H9 (cell line): ENCODE measurements at regions not wholly inside any gene's neighbourhood (a gene's known extent, or its start where the extent isn't known, plus 50 kb on each side); places are given as distances from the start of the nearest gene placed in this dataset.

Experiments used
- DNase-seq: peaks from one replicate; pipeline ENCODE4 v3.0.0-alpha.2; 2017
- H2AFZ ChIP-seq: one replicate; pipeline ENCODE4 v1.6.1; 2013; ENCODE audit warnings: mild to moderate bottlenecking, low read length, control low read depth, moderate library complexity
- H2AK5ac ChIP-seq: 2 replicates; pipeline ENCODE4 v1.6.1; 2013; ENCODE audit warnings: low read length, control low read depth, mixed read lengths; ENCODE audit not compliant: insufficient read length
- H2BK120ac ChIP-seq: one replicate; pipeline ENCODE4 v1.6.1; 2013; ENCODE audit warnings: low read depth, mild to moderate bottlenecking, low read length, control low read depth, inconsistent platforms; ENCODE audit not compliant: poor library complexity, severe bottlenecking
- H2BK12ac ChIP-seq: 2 replicates; pipeline ENCODE4 v1.6.1; 2013; ENCODE audit warnings: low read length, control low read depth, mixed read lengths, low read depth; ENCODE audit not compliant: insufficient read length
- H2BK15ac ChIP-seq: 2 replicates; pipeline ENCODE4 v1.6.1; 2013; ENCODE audit warnings: low read depth, low read length, control low read depth
- H2BK20ac ChIP-seq: one replicate; pipeline ENCODE4 v1.6.1; 2013; ENCODE audit warnings: low read depth, mild to moderate bottlenecking, low read length, control low read depth, inconsistent platforms; ENCODE audit not compliant: poor library complexity, severe bottlenecking
- H2BK5ac ChIP-seq: 2 replicates; pipeline ENCODE4 v1.6.1; 2013; ENCODE audit warnings: low read length, control low read depth, mixed read lengths; ENCODE audit not compliant: insufficient read length
- H3K14ac ChIP-seq: 2 replicates; pipeline ENCODE4 v1.6.1; 2013; ENCODE audit warnings: low read length, control low read depth; ENCODE audit not compliant: insufficient read depth
- H3K18ac ChIP-seq: 2 replicates; pipeline ENCODE4 v1.6.1; 2013; ENCODE audit warnings: low read depth, mild to moderate bottlenecking, mixed read lengths, low read length, control low read depth; ENCODE audit not compliant: insufficient read length
- H3K23ac ChIP-seq: 2 replicates; pipeline ENCODE4 v1.6.1; 2013; ENCODE audit warnings: low read length, control low read depth, mixed read lengths, low read depth; ENCODE audit not compliant: insufficient read length
- H3K23me2 ChIP-seq: 2 replicates; pipeline ENCODE4 v1.6.1; 2013; ENCODE audit warnings: low read depth, mild to moderate bottlenecking, mixed read lengths, low read length, control low read depth; ENCODE audit not compliant: insufficient read length, poor library complexity, severe bottlenecking
- H3K27ac ChIP-seq: 2 replicates; pipeline ENCODE4 v1.5.1; 2013; ENCODE audit warnings: low read length, control low read depth, mixed read lengths, low read depth; ENCODE audit not compliant: insufficient read length
- H3K27me3 ChIP-seq: 2 replicates; pipeline ENCODE4 v1.6.1; 2013; ENCODE audit warnings: low read length, control low read depth, inconsistent platforms; ENCODE audit not compliant: insufficient read depth
- H3K4ac ChIP-seq: 2 replicates; pipeline ENCODE4 v1.6.1; 2013; ENCODE audit warnings: low read depth, mild to moderate bottlenecking, control low read depth, inconsistent platforms, low read length, moderate library complexity
- H3K4me1 ChIP-seq: 2 replicates; pipeline ENCODE4 v1.6.1; 2013; ENCODE audit warnings: low read length, control low read depth, inconsistent platforms; ENCODE audit not compliant: insufficient read depth
- H3K4me2 ChIP-seq: 2 replicates; pipeline ENCODE4 v1.6.1; 2013; ENCODE audit warnings: low read length, control low read depth, mixed read lengths; ENCODE audit not compliant: insufficient read length, insufficient read depth
- H3K56ac ChIP-seq: 2 replicates; pipeline ENCODE4 v1.6.1; 2013; ENCODE audit warnings: low read depth, mild to moderate bottlenecking, mixed read lengths, low read length, control low read depth; ENCODE audit not compliant: insufficient read length
- H3K79me1 ChIP-seq: 2 replicates; pipeline ENCODE4 v1.6.1; 2013; ENCODE audit warnings: low read depth, mild to moderate bottlenecking, moderate library complexity, low read length, control low read depth, inconsistent platforms; ENCODE audit not compliant: insufficient read depth, poor library complexity, severe bottlenecking
- H3K79me2 ChIP-seq: 2 replicates; pipeline ENCODE4 v1.6.1; 2013; ENCODE audit warnings: low read length, control low read depth, inconsistent platforms; ENCODE audit not compliant: insufficient read depth
- H3K9ac ChIP-seq: 2 replicates; pipeline ENCODE4 v1.6.1; 2013; ENCODE audit warnings: low read length, control low read depth, mixed read lengths; ENCODE audit not compliant: insufficient read length; ENCODE audit errors: extremely low read depth
- H3K9me3 ChIP-seq: one replicate; pipeline ENCODE4 v1.6.1; 2013; ENCODE audit warnings: low read depth, low read length, inconsistent platforms; ENCODE audit not compliant: control insufficient read depth
- H3T11ph ChIP-seq: one replicate; pipeline ENCODE4 v1.6.1; 2013; ENCODE audit warnings: mild to moderate bottlenecking, low read length, control low read depth, inconsistent platforms
- H4K20me1 ChIP-seq: one replicate; pipeline ENCODE4 v1.6.1; 2013; ENCODE audit not compliant: control insufficient read depth, insufficient read length, insufficient read depth
- H4K5ac ChIP-seq: 2 replicates; pipeline ENCODE4 v1.6.1; 2013; ENCODE audit warnings: low read depth, mild to moderate bottlenecking, mixed read lengths, low read length, control low read depth; ENCODE audit not compliant: insufficient read length
- H4K8ac ChIP-seq: replicated peaks from 2 replicates; pipeline ENCODE4 v1.6.1; 2013; ENCODE audit warnings: low read length, control low read depth, mixed read lengths, low read depth; ENCODE audit not compliant: insufficient read length
- H4K91ac ChIP-seq: 2 replicates; pipeline ENCODE4 v1.6.1; 2013; ENCODE audit warnings: low read depth, mild to moderate bottlenecking, moderate library complexity, mixed read lengths, low read length, control low read depth; ENCODE audit not compliant: insufficient read length
- H3K27ac Mint-ChIP-seq, 3 experiments: 2 replicates in 2 of 3; 3 replicates in 1 of 3; pipeline ENCODE4 v1.8.0; 2020 to 2021; ENCODE audit warnings: mixed read lengths in 3 of 3, mild to moderate bottlenecking in 1 of 3, moderate library complexity in 1 of 3
- H3K27me3 Mint-ChIP-seq: 2 replicates; pipeline ENCODE4 v1.8.0; 2021; ENCODE audit warnings: low read depth, mild to moderate bottlenecking, moderate library complexity, mixed read lengths
- H3K36me3 Mint-ChIP-seq, 3 experiments: 2 replicates in 2 of 3; 3 replicates in 1 of 3; pipeline ENCODE4 v1.8.0; 2020 to 2021; ENCODE audit warnings: low read depth in 3 of 3, mixed read lengths in 3 of 3; ENCODE audit not compliant: insufficient read depth in 1 of 3
- H3K4me1 Mint-ChIP-seq, 2 experiments: 2 replicates each; pipeline ENCODE4 v1.8.0; 2020; ENCODE audit warnings: mixed read lengths in 2 of 2
- H3K4me3 Mint-ChIP-seq, 2 experiments: 2 replicates in 1 of 2; 3 replicates in 1 of 2; pipeline ENCODE4 v1.8.0; 2020 to 2021; ENCODE audit warnings: mild to moderate bottlenecking in 2 of 2, mixed read lengths in 2 of 2, moderate library complexity in 1 of 2
- H3K9me3 Mint-ChIP-seq, 2 experiments: 2 replicates in 1 of 2; 3 replicates in 1 of 2; pipeline ENCODE4 v1.8.0; 2020; ENCODE audit warnings: mild to moderate bottlenecking in 2 of 2, mixed read lengths in 2 of 2, moderate library complexity in 1 of 2
- WGBS: extraction: QIAGEN DNeasy Blood & Tissue Kit; methylation state at CpG from one replicate; pipeline ENCODE4 v1.1.7; 2013; ENCODE audit warnings: missing lambda C conversion rate, low lambda C conversion rate, mixed read lengths; ENCODE audit not compliant: insufficient read length; ENCODE audit errors: extremely low coverage; 5-methylcytosine and 5-hydroxymethylcytosine counted together
- TF ChIP-seq, protein P1 (sequence below): fragments of 200-600 bp; sonication (generic); conservative IDR thresholded peaks from 3 replicates; pipeline ENCODE4 v1.8.0; 2021; ENCODE audit warnings: antibody characterized with exemption, mild to moderate bottlenecking

DNA sequence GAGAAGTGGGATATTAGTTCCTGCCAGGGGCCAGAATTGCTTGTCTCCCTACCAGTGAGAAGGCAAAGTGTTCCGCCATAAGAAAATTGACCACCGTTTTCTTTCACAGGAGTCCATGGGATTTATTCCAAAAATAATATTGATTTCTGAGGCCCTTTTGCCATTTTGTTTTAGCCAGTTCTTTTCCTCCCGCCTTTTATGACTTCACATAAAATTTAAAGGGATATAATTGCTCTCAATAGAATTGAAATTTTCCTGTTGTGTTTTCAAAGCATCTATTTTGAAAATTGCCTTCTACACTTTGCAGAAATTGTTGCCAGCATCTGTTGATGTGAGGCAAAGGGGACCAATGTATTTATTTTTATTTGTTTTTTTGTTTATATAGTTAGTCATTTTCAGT is 53.6 kb downstream of the PLCE1 start:
- Histone ChIP-seq H4K91ac (no peak overlapping the region), H3K27ac (no peak overlapping the region), H3K79me2 (no peaks in the 10 kb centered on the region), H2BK20ac (no peak overlapping the region), H3K18ac (no peak overlapping the region), H2BK15ac (no peak overlapping the region), H2BK5ac (no peak overlapping the region), H3K79me1 (no peaks in the 10 kb centered on the region), H2AFZ (no peak overlapping the region), H3T11ph (no peak overlapping the region), H3K4me2 (no peak overlapping the region), H4K5ac (no peak overlapping the region), H3K23me2 (no peaks in the 10 kb centered on the region), H2BK120ac (no peak overlapping the region), H3K4ac (no peak overlapping the region), H3K9me3 (no peaks in the 10 kb centered on the region), H3K27me3 (no peaks in the 10 kb centered on the region), H3K14ac (no peak overlapping the region), H3K4me1 (peaks cover 2% of the 10 kb centered on the region; the same call in 1 of the 2 replicates), H3K56ac (no peak overlapping the region), H4K20me1 (no peaks in the 10 kb centered on the region), H2BK12ac (no peak overlapping the region), H4K8ac (no peak overlapping the region), H3K23ac (no peak overlapping the region), H2AK5ac (no peak overlapping the region), H3K9ac (no peak overlapping the region)
- Mint-ChIP-seq H3K4me3 (no peak overlapping the region), H3K27me3 (no peaks in the 10 kb centered on the region), H3K36me3 (no peaks in the 10 kb centered on the region), H3K9me3 (no peaks in the 10 kb centered on the region), H3K4me1 (peaks cover 4 to 7% of the 10 kb centered on the region in 2 experiments), H3K27ac (no peak overlapping the region)
- DNase-seq, result no peak
- TF ChIP-seq, protein P1, sequence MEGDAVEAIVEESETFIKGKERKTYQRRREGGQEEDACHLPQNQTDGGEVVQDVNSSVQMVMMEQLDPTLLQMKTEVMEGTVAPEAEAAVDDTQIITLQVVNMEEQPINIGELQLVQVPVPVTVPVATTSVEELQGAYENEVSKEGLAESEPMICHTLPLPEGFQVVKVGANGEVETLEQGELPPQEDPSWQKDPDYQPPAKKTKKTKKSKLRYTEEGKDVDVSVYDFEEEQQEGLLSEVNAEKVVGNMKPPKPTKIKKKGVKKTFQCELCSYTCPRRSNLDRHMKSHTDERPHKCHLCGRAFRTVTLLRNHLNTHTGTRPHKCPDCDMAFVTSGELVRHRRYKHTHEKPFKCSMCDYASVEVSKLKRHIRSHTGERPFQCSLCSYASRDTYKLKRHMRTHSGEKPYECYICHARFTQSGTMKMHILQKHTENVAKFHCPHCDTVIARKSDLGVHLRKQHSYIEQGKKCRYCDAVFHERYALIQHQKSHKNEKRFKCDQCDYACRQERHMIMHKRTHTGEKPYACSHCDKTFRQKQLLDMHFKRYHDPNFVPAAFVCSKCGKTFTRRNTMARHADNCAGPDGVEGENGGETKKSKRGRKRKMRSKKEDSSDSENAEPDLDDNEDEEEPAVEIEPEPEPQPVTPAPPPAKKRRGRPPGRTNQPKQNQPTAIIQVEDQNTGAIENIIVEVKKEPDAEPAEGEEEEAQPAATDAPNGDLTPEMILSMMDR, result no peak
- whole genome bisulfite sequencing, result no CpG with 5 or more reads among the region's 3 CpGs
